ENCODE measurements at regions not wholly inside any gene's neighbourhood (a gene's known extent, or its start where the extent isn't known, plus 50 kb on each side); places are given as distances from the start of the nearest gene placed in this dataset.

DNA sequence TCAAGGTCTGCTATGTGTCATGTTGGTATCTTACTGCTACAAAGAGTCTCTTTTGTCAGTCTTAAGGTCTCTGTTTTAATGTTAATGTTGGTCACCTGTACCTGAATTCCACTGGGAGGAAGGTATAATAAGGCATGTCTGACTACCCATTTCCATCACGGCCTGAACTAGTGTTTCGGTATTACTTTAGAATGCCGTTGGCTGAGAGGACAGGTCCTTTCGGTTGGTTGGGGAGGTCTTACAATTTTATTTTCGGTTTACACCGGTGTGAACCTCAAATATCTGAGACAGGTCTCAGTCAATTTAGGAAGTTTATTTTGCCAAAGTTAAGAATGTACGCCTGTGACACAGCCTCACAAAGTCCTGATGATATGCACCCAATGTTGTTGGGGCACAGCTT lies 154.9 kb upstream of the ABCA1 start:
- TF ChIP-seq, protein P1, sequence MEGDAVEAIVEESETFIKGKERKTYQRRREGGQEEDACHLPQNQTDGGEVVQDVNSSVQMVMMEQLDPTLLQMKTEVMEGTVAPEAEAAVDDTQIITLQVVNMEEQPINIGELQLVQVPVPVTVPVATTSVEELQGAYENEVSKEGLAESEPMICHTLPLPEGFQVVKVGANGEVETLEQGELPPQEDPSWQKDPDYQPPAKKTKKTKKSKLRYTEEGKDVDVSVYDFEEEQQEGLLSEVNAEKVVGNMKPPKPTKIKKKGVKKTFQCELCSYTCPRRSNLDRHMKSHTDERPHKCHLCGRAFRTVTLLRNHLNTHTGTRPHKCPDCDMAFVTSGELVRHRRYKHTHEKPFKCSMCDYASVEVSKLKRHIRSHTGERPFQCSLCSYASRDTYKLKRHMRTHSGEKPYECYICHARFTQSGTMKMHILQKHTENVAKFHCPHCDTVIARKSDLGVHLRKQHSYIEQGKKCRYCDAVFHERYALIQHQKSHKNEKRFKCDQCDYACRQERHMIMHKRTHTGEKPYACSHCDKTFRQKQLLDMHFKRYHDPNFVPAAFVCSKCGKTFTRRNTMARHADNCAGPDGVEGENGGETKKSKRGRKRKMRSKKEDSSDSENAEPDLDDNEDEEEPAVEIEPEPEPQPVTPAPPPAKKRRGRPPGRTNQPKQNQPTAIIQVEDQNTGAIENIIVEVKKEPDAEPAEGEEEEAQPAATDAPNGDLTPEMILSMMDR (IDR thresholded peaks at IDR 0.05), result no peak
- no peak for TF ChIP-seq POLR2A (IDR thresholded peaks at IDR 0.05)

Data from lower leg skin (tissue), 3 donors.